T-helper 1 cell treated with Interleukin-12 subunit alpha and Interleukin-12 subunit beta and Interleukin-4 antibody, amounts not matched to agents 30 μg/mL and 1 μg/mL, for 36 hours (primary cell): ENCODE measurements at regions not wholly inside any gene's neighbourhood (a gene's known extent, or its start where the extent isn't known, plus 50 kb on each side); places are given as distances from the start of the nearest gene placed in this dataset.

Experiments used
- H3K27ac Mint-ChIP-seq: one replicate; pipeline ENCODE4 v1.8.0; 2021; ENCODE audit warnings: mild to moderate bottlenecking, mixed read lengths
- H3K27me3 Mint-ChIP-seq: one replicate; pipeline ENCODE4 v1.8.0; 2021; ENCODE audit warnings: low read depth, mixed read lengths
- H3K36me3 Mint-ChIP-seq: one replicate; pipeline ENCODE4 v1.8.0; 2021; ENCODE audit warnings: low read depth, mixed read lengths
- H3K4me1 Mint-ChIP-seq: one replicate; pipeline ENCODE4 v1.8.0; 2021; ENCODE audit warnings: low read depth, mixed read lengths
- H3K4me3 Mint-ChIP-seq: one replicate; pipeline ENCODE4 v1.8.0; 2021; ENCODE audit warnings: mild to moderate bottlenecking, moderate library complexity, mixed read lengths
- H3K9me3 Mint-ChIP-seq: one replicate; pipeline ENCODE4 v1.8.0; 2021; ENCODE audit warnings: mixed read lengths

GRCh38 chr13:78460176-78460575 is 143.2 kb downstream of the POU4F1 start:
- no peak overlapping the region for H3K27ac Mint-ChIP-seq
- H3K27me3 Mint-ChIP-seq = no peaks in the 10 kb centered on the region
- H3K9me3 Mint-ChIP-seq = no peaks in the 10 kb centered on the region
- no peaks in the 10 kb centered on the region for H3K4me1 Mint-ChIP-seq
- no peak overlapping the region for H3K4me3 Mint-ChIP-seq
- H3K36me3 Mint-ChIP-seq = no peaks in the 10 kb centered on the region

GRCh38 chr13:78443839-78444238 is 159.5 kb downstream of the POU4F1 start:
- no peaks in the 10 kb centered on the region for H3K4me1 Mint-ChIP-seq
- no peak overlapping the region for H3K27ac Mint-ChIP-seq
- no peaks in the 10 kb centered on the region for H3K27me3 Mint-ChIP-seq
- no peaks in the 10 kb centered on the region for H3K9me3 Mint-ChIP-seq
- no peaks in the 10 kb centered on the region for H3K36me3 Mint-ChIP-seq
- no peak overlapping the region for H3K4me3 Mint-ChIP-seq

DNA sequence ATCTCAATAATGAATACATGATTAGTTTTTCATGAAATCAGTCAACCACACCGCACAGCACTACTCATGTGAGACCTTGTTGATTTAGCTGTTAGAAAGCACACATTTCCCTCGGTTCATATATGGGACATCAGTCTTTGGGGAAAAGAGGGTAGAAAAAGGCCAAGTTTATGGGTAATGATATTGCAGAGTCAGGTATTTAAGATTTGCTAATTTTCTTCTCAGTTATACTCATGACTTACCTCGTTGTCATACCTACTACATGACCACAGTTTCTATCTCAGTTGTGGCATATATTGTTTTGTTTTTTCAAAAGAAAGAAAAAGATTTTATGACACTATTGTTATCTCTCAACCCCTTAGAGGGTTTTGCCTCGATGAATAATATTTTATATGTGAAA is 165.6 kb downstream of the POU4F1 start:
- H3K4me1 Mint-ChIP-seq = no peaks in the 10 kb centered on the region
- no peak overlapping the region for H3K27ac Mint-ChIP-seq
- H3K27me3 Mint-ChIP-seq = no peaks in the 10 kb centered on the region
- no peak overlapping the region for H3K4me3 Mint-ChIP-seq
- no peaks in the 10 kb centered on the region for H3K9me3 Mint-ChIP-seq
- no peaks in the 10 kb centered on the region for H3K36me3 Mint-ChIP-seq

- Mint-ChIP-seq H3K27ac (no peak overlapping the region), H3K9me3 (no peaks in the 10 kb centered on the region), H3K36me3 (no peaks in the 10 kb centered on the region), H3K4me3 (no peak overlapping the region), H3K4me1 (no peaks in the 10 kb centered on the region), H3K27me3 (no peaks in the 10 kb centered on the region)
Observed at GRCh38 chr13:78436311-78436710, 167.0 kb downstream of the POU4F1 start.

GRCh38 chr13:78431328-78431727 is 172.0 kb downstream of the POU4F1 start:
- Mint-ChIP-seq H3K27ac (no peak overlapping the region), H3K9me3 (no peaks in the 10 kb centered on the region), H3K36me3 (no peaks in the 10 kb centered on the region), H3K27me3 (no peaks in the 10 kb centered on the region), H3K4me1 (no peaks in the 10 kb centered on the region), H3K4me3 (no peak overlapping the region)

GRCh38 chr13:78430811-78431210 is 172.5 kb downstream of the POU4F1 start:
- Mint-ChIP-seq H3K27ac (no peak overlapping the region), H3K36me3 (no peaks in the 10 kb centered on the region), H3K27me3 (no peaks in the 10 kb centered on the region), H3K9me3 (no peaks in the 10 kb centered on the region), H3K4me1 (no peaks in the 10 kb centered on the region), H3K4me3 (no peak overlapping the region)

DNA sequence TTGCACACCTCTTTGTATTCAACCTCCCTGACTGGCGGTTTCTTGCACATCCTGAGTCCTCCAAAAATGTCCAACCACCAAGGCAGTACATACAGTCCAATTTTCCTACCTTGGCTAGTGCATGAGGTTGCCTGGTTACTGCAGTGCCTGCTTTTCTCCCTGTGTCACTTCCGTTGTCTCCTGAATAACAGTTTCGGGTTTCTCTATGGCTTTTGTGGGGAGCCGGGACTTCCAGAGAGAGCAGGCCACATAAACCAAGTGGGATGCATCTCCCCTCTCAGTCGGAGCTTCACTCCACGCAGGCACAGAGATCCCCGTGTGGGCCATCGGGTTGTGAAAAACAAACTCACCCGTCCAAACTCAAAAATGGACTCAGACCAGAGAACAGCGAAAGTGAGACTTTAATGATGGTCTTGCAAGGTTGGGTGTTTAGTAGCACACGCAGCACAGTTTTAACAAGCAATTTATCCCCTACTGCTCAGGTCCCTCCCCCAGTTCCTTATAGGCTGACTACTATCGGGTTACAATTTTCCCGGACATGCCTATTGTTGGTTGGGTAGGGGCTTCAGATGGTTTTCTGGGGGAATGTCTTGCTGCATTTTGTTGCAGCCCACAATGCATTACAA is 173.1 kb downstream of the POU4F1 start:
- H3K27ac Mint-ChIP-seq = no peak overlapping the region
- H3K36me3 Mint-ChIP-seq = no peaks in the 10 kb centered on the region
- no peak overlapping the region for H3K4me3 Mint-ChIP-seq
- no peaks in the 10 kb centered on the region for H3K27me3 Mint-ChIP-seq
- H3K9me3 Mint-ChIP-seq = no peaks in the 10 kb centered on the region
- H3K4me1 Mint-ChIP-seq = no peaks in the 10 kb centered on the region

DNA sequence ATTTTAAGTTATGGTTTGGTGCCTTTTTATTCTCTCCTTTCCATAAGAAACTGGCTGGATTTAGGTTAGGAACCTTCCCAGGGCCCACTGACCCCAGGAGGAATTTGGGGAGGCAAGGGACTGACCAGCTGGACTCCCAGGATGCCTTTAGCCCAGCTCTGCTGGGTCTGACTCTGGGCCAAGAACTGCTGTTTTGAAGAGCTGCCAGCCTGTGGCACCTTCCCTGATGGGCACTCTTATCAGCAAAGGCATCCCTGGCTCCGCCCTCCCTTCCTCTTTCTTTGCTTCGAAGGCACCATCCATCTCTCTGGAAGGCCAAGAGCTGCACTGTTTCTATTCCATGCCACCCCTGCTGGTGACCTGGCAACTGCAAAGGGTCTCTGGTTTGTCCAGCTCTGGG is 174.7 kb downstream of the POU4F1 start:
- no peak overlapping the region for H3K4me3 Mint-ChIP-seq
- H3K4me1 Mint-ChIP-seq = no peaks in the 10 kb centered on the region
- no peaks in the 10 kb centered on the region for H3K27me3 Mint-ChIP-seq
- H3K36me3 Mint-ChIP-seq = no peaks in the 10 kb centered on the region
- no peaks in the 10 kb centered on the region for H3K9me3 Mint-ChIP-seq
- no peak overlapping the region for H3K27ac Mint-ChIP-seq

DNA sequence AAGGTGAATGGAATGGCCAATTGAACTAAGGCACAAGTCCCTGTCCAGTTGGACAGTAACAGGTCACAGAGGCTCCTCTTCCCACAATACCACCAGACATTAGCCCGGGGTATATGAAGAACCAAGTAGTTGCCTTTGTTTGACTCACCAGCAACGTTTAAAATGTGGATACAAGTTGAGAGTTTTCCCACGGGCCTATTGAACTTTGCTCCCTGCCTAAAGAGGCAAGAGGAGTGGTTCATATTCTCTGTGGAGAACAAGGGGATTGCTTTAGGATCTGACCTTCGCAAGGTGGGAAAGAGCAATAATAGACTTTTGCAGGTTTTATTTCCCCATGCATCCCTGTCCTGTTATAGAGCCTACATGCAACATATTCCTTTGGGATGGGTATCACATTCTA is 177.2 kb downstream of the POU4F1 start:
- H3K4me1 Mint-ChIP-seq = no peaks in the 10 kb centered on the region
- H3K4me3 Mint-ChIP-seq = no peak overlapping the region
- H3K27me3 Mint-ChIP-seq = no peaks in the 10 kb centered on the region
- no peaks in the 10 kb centered on the region for H3K9me3 Mint-ChIP-seq
- H3K36me3 Mint-ChIP-seq = no peaks in the 10 kb centered on the region
- H3K27ac Mint-ChIP-seq = no peak overlapping the region

- no peaks in the 10 kb centered on the region for H3K9me3 Mint-ChIP-seq
- no peak overlapping the region for H3K4me3 Mint-ChIP-seq
- no peaks in the 10 kb centered on the region for H3K4me1 Mint-ChIP-seq
- H3K36me3 Mint-ChIP-seq = no peaks in the 10 kb centered on the region
- H3K27me3 Mint-ChIP-seq = no peaks in the 10 kb centered on the region
- no peak overlapping the region for H3K27ac Mint-ChIP-seq
Observed at GRCh38 chr13:78420814-78421213, 182.5 kb downstream of the POU4F1 start.

DNA sequence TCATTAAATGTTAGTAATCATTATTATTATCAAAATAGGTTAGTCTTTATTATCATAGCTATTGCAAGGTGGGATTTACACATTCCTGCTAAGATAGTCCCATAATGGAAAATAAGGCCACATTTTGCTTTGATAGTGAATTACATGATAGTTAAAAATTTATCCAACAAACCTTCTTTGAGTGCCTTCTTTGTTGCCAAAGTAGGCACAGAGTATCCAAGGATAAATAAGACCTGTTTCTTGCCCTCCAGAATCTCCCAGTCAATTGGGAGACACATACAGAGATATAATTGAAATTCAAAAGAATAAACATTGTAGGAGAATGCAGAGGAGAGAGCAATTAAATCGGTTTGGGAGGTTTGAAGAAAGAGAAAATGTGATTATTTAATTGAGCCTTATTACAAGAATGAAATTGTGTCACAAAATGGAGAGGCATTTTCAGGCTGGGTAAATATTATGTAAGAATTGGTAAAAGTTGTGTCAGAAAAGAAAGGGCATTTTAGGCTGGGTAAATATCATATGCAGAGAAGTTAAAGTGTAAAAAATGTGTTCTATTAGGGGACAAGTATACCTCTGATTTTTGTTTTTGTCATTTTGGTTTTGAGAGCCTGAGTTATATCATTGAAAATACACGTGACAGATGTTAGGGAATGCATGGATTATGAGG is 189.3 kb downstream of the POU4F1 start:
- Mint-ChIP-seq H3K36me3 (no peaks in the 10 kb centered on the region), H3K9me3 (no peaks in the 10 kb centered on the region), H3K4me3 (no peak overlapping the region), H3K4me1 (no peaks in the 10 kb centered on the region), H3K27me3 (no peaks in the 10 kb centered on the region), H3K27ac (no peak overlapping the region)

GRCh38 chr13:78410847-78411246 is 192.5 kb downstream of the POU4F1 start:
- H3K27me3 Mint-ChIP-seq = no peaks in the 10 kb centered on the region
- H3K27ac Mint-ChIP-seq = no peak overlapping the region
- H3K4me1 Mint-ChIP-seq = no peaks in the 10 kb centered on the region
- H3K9me3 Mint-ChIP-seq = no peaks in the 10 kb centered on the region
- no peak overlapping the region for H3K4me3 Mint-ChIP-seq
- no peaks in the 10 kb centered on the region for H3K36me3 Mint-ChIP-seq

- no peaks in the 10 kb centered on the region for H3K4me1 Mint-ChIP-seq
- H3K4me3 Mint-ChIP-seq = no peak overlapping the region
- no peaks in the 10 kb centered on the region for H3K27me3 Mint-ChIP-seq
- no peaks in the 10 kb centered on the region for H3K36me3 Mint-ChIP-seq
- no peaks in the 10 kb centered on the region for H3K9me3 Mint-ChIP-seq
- H3K27ac Mint-ChIP-seq = no peak overlapping the region
Observed at GRCh38 chr13:78410164-78410563, 193.2 kb downstream of the POU4F1 start.

GRCh38 chr13:78409172-78409571 is 194.2 kb downstream of the POU4F1 start:
- H3K4me1 Mint-ChIP-seq = no peaks in the 10 kb centered on the region
- no peaks in the 10 kb centered on the region for H3K36me3 Mint-ChIP-seq
- no peaks in the 10 kb centered on the region for H3K9me3 Mint-ChIP-seq
- H3K27me3 Mint-ChIP-seq = no peaks in the 10 kb centered on the region
- no peak overlapping the region for H3K4me3 Mint-ChIP-seq
- H3K27ac Mint-ChIP-seq = no peak overlapping the region

DNA sequence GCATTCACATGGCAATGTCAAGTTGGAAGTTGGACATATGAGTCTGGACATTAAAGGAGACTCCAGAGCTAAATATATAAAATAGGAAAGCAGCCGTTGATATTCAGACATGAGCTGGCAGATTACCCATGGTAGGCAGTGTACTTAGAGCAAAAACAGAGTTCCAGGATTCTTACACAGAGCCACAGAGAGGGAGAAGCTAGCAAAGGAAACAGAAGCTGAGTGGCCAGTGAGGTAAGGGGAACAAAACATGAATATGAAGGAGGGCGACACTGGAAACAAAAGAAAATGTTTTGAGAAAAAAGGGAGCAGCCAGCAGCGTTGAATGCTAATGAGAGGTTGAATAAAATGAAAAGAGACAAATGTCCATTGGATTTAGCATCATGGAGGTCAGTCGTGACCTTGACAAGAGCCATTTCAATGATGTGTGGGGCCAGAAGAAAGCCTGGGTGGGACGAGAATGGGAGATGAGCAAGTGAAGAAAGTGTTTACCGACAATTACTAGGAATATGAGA is 198.4 kb downstream of the POU4F1 start:
- no peaks in the 10 kb centered on the region for H3K27me3 Mint-ChIP-seq
- H3K27ac Mint-ChIP-seq = no peak overlapping the region
- no peaks in the 10 kb centered on the region for H3K4me1 Mint-ChIP-seq
- H3K4me3 Mint-ChIP-seq = no peak overlapping the region
- H3K36me3 Mint-ChIP-seq = no peaks in the 10 kb centered on the region
- H3K9me3 Mint-ChIP-seq = no peaks in the 10 kb centered on the region
